Lung (tissue), 11 donors: ENCODE measurements at regions not wholly inside any gene's neighbourhood (a gene's known extent, or its start where the extent isn't known, plus 50 kb on each side); places are given as distances from the start of the nearest gene placed in this dataset.

Experiments
- ATAC-seq: fragments of 200-7000 bp; cut with Tn5 transposase; one replicate; pipeline ENCODE4 v1.9.1; 2020; ENCODE audit warnings: moderate number of reproducible peaks; ENCODE audit not compliant: insufficient read depth, low FRiP score
- DNase-seq, 3 donors: peaks; one replicate each; pipeline ENCODE4 v3.0.0-alpha.2; 2013 to 2017
- H3K27ac ChIP-seq, 2 donors: one replicate each; pipeline ENCODE4 v1.5.1; 2013; ENCODE audit warnings: mild to moderate bottlenecking in 2 of 2, moderate library complexity in 2 of 2, control low read depth in 1 of 2, inconsistent platforms in 1 of 2, low read depth in 1 of 2, low read length in 1 of 2
- H3K27me3 ChIP-seq, 3 donors: one replicate each; pipeline ENCODE4 v1.5.1; 2013; ENCODE audit warnings: low read length in 2 of 3; ENCODE audit not compliant: control insufficient read depth in 3 of 3, insufficient read depth in 3 of 3
- H3K36me3 ChIP-seq, 4 donors: one replicate each; pipeline ENCODE4 v1.5.1; 2013; ENCODE audit warnings: low read length in 4 of 4, mild to moderate bottlenecking in 1 of 4, moderate library complexity in 1 of 4; ENCODE audit not compliant: control insufficient read depth in 4 of 4, insufficient read depth in 4 of 4
- H3K4me1 ChIP-seq, 5 donors: one replicate each; pipeline ENCODE4 v1.5.1; 2013; ENCODE audit warnings: low read length in 5 of 5, mild to moderate bottlenecking in 2 of 5, moderate library complexity in 1 of 5; ENCODE audit not compliant: control insufficient read depth in 5 of 5, insufficient read depth in 5 of 5
- H3K4me3 ChIP-seq: one replicate; pipeline ENCODE4 v1.5.1; 2013; ENCODE audit warnings: mild to moderate bottlenecking, control low read depth, moderate library complexity
- H3K9ac ChIP-seq, 2 donors: one replicate each; pipeline ENCODE4 v1.5.1; 2013; ENCODE audit warnings: low read length in 2 of 2, control low read depth in 1 of 2; ENCODE audit not compliant: insufficient read depth in 1 of 2
- H3K9me3 ChIP-seq, 4 donors: one replicate each; pipeline ENCODE4 v1.5.1; 2013; ENCODE audit warnings: low read length in 3 of 4, mild to moderate bottlenecking in 1 of 4, moderate library complexity in 1 of 4; ENCODE audit not compliant: control insufficient read depth in 4 of 4, insufficient read depth in 3 of 4
- WGBS, 2 donors: extraction: QIAGEN DNeasy Blood & Tissue Kit; methylation state at CpG; one replicate each; pipeline ENCODE4 v1.1.7; 2013; 5-methylcytosine and 5-hydroxymethylcytosine counted together
- TF ChIP-seq, protein P1 (sequence below): IDR thresholded peaks from 2 replicates; pipeline ENCODE4 v1.5.1; 2012; ENCODE audit warnings: mild to moderate bottlenecking; ENCODE audit errors: control extremely low read depth, extremely low read depth
- donor health status: control.
- donor health status: control.
- donor health status: Bipolar disorder and iron deficiency.
- donor health status: healthy.
- donor health status: DM: yes; HTN: yes; CAD: no.

DNA sequence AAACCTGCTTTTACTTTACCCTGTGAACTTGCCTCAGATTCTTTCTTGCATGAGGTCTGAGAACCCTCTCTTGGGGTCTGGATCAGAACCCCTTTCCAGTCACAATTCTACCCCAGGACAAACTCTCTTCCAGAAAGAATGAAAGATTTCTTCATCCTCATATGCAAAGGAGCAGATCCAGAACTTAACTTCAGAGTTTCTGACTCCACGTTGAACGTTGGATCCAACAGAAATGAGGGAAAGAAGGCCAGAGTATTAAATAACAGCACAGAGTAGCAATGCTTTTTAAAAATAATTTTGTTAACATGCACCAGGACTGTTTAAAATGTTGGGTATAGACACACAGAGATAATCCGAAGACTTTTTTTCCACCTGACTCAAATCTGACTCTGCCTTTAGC lies 632.9 kb upstream of the AUTS2 start:
- DNase-seq (no peak), ATAC-seq (no peak)
- no peaks in the 10 kb centered on the region for H3K4me1 ChIP-seq
- no peak overlapping the region for H3K9ac ChIP-seq
- no peak overlapping the region for H3K4me3 ChIP-seq
- 87 to 89% methylated on average over 3 of the region's 3 CpGs for WGBS, 2 donors
- no peaks in the 10 kb centered on the region for H3K36me3 ChIP-seq
- no peaks in the 10 kb centered on the region for H3K27me3 ChIP-seq
- H3K9me3 ChIP-seq = peaks cover 0 to 5% (median under 1%) of the 10 kb centered on the region in 4 donors
- TF ChIP-seq, protein P1, sequence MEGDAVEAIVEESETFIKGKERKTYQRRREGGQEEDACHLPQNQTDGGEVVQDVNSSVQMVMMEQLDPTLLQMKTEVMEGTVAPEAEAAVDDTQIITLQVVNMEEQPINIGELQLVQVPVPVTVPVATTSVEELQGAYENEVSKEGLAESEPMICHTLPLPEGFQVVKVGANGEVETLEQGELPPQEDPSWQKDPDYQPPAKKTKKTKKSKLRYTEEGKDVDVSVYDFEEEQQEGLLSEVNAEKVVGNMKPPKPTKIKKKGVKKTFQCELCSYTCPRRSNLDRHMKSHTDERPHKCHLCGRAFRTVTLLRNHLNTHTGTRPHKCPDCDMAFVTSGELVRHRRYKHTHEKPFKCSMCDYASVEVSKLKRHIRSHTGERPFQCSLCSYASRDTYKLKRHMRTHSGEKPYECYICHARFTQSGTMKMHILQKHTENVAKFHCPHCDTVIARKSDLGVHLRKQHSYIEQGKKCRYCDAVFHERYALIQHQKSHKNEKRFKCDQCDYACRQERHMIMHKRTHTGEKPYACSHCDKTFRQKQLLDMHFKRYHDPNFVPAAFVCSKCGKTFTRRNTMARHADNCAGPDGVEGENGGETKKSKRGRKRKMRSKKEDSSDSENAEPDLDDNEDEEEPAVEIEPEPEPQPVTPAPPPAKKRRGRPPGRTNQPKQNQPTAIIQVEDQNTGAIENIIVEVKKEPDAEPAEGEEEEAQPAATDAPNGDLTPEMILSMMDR = no peak
- no peak overlapping the region for H3K27ac ChIP-seq

DNA sequence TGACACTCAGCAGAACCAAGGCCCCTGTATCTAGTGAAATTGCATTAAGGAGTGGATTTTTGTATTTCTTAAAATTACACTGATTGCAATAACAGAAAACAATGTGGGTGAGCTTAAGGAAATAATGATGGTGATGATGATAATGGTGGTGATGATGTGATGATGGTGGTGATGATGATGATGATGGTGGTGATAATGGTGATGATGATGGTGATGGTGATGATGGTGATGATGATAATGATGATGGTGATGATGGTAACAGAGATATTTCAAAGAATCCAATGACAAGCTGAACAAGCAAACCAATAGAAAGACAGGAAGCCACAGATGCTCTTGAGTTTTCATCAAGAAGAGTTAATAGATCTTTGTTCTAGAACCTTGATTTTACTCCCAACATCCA lies 630.7 kb upstream of the AUTS2 start:
- Histone ChIP-seq H3K36me3 (no peaks in the 10 kb centered on the region), H3K27ac (no peak overlapping the region), H3K9me3 (peaks cover 0 to 5% (median under 1%) of the 10 kb centered on the region in 4 donors), H3K4me1 (no peaks in the 10 kb centered on the region), H3K27me3 (no peaks in the 10 kb centered on the region), H3K4me3 (no peak overlapping the region), H3K9ac (no peak overlapping the region)
- DNase-seq = no peak
- no peak for ATAC-seq
- TF ChIP-seq, protein P1 = no peak

DNA sequence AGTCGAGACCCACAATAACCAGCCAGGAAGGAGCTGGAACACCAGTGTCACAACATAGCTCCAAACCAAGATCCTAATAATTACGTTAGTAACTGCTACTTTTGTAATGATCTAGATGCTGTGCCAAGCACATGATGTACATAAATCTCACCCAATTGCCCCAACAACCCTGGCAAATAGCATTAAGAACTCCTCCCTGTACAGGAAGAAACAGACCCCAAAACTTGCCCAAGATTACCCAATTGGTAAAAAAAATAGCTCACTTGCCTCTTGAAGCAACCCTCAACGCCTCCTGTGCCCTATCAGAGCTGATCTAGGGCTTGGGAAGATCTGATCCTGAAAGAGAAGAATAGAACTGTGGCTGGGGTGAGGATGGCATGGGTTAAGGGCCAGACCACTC lies 628.7 kb upstream of the AUTS2 start:
- no peak overlapping the region for H3K27ac ChIP-seq
- 66 to 81% methylated on average over 3 of the region's 3 CpGs for WGBS, 2 donors
- ATAC-seq (no peak), DNase-seq (no peak)
- H3K36me3 ChIP-seq = no peaks in the 10 kb centered on the region
- no peaks in the 10 kb centered on the region for H3K27me3 ChIP-seq
- H3K9me3 ChIP-seq = peaks cover 0 to 2% (median under 1%) of the 10 kb centered on the region in 4 donors
- TF ChIP-seq, protein P1 = no peak
- no peak overlapping the region for H3K9ac ChIP-seq
- H3K4me3 ChIP-seq = no peak overlapping the region
- H3K4me1 ChIP-seq = no peaks in the 10 kb centered on the region

DNA sequence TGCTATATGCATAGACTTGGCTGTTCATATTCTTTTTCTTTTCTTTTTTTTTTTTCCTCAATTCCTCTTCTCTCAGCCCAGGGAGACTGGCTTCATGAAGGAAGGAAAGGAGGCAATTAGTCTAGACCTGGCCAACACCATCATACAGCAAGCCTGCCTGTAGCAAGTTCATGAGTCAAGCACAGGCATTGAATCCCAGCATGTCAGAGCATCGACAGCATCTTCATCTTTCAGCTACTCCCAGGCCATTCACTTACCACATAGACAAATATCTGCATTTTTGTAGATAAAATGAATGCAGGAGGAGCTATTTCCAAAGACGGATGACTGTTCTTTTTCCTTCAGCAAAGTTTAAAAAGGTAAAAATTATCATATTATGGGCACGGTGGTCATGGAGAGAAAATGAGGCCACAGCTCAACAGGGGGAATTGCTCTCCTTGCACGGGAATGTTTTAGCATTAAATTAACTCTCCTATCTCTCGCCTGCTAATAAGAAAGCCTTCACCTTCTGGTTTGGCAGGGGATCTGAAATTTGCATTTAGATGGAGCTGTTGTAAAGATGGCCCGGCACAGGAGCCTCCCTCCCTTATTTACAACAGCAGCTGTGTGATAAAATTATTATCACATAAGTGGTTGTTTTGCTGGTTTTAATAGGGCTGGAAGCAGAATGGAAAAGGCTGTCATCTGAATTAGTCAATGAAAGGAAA lies 626.5 kb upstream of the AUTS2 start:
- Histone ChIP-seq H3K9ac (no peak overlapping the region), H3K27me3 (peaks cover 0 to 2% (median 0%) of the 10 kb centered on the region in 3 donors), H3K27ac (no peak overlapping the region), H3K9me3 (peaks cover 0 to 2% (median under 1%) of the 10 kb centered on the region in 4 donors), H3K36me3 (no peaks in the 10 kb centered on the region), H3K4me1 (no peaks in the 10 kb centered on the region), H3K4me3 (no peak overlapping the region)
- ATAC-seq = no peak
- TF ChIP-seq, protein P1 = no peak
- 69 to 70% methylated on average over 6 of the region's 6 CpGs for WGBS, 2 donors
- DNase-seq = no peak
